ENCODE measurements at regions not wholly inside any gene's neighbourhood (a gene's known extent, or its start where the extent isn't known, plus 50 kb on each side); places are given as distances from the start of the nearest gene placed in this dataset.
A peak's percentile ranks its signal among the peaks of the same experiment; 100 is the strongest.
"Not testable (repeated sequence)": the region's sequence is repeated elsewhere in the genome, so short reads cannot be mapped to it uniquely, and the experiment has no call there.

DNA sequence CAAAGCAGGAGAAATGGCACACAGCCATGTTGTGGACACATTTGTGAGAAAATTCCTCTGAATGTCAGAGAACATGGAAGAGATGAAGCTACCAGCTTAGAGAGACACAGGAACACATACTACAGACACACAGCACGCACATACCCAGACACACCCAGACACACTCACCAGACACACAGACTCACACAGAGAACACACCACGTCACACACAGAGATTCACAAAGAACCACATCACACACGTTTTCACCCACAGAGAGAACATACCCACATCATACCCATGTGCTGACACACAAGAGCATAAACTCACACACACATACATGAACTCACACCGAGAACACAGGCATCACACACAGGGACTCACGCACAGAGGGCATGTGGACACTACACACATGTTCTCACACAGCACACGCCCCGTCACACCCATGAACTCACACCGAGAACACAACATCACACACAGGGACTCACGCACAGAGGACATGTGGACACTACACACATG is 124.9 kb downstream of the METRNL start:
- no peak for DNase-seq

DNA sequence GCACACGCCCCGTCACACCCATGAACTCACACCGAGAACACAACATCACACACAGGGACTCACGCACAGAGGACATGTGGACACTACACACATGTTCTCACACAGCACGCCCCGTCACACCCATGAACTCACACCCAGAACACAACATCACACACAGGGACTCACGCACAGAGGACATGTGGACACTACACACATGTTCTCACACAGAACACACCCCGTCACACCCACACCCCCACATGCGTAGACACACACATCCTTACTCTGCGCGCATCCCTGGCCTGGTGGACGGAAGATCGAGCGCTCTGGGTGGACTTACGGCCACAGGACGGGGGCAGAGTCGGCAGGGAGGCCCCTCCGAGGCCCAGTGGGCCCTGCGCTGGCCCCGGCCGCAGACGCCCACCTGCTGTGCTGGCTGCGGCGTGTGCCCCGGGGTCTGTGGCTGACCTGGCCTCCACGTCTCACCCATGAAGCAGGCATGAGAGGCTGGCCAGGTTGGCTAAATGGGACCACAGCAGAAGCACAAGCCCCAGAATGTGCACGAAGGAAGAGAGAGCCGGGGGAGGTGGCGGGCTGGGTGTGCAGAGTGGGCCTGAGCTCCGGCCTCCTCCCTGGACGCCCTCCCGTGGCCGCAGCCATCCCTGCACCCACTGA is 125.5 kb downstream of the METRNL start:
- not testable (repeated sequence) for DNase-seq

DNA sequence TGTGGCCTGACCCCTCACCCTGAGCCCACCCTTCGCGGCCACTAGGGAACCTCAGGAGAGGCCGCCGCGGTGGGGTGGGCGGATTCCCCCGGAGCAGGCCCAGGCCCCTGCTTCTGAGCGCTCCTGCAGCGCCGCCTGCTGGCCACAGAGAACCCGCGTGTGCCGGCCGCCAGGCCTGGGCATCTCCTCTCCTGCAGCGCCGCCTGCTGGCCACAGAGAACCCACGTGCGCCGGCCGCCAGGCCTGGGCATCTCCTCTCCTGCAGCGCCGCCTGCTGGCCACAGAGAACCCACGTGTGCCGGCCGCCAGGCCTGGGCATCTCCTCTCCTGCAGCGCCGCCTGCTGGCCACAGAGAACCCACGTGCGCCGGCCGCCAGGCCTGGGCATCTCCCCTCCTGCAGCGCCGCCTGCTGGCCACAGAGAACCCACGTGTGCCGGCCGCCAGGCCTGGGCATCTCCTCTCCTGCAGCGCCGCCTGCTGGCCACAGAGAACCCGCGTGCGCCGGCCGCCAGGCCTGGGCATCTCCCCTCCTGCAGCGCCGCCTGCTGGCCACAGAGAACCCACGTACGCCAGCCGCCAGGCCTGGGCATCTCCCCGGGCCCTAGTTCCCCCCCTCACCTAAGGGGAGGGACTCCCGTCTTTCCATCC is 126.1 kb downstream of the METRNL start:
- peak; percentile 55 for DNase-seq

DNA sequence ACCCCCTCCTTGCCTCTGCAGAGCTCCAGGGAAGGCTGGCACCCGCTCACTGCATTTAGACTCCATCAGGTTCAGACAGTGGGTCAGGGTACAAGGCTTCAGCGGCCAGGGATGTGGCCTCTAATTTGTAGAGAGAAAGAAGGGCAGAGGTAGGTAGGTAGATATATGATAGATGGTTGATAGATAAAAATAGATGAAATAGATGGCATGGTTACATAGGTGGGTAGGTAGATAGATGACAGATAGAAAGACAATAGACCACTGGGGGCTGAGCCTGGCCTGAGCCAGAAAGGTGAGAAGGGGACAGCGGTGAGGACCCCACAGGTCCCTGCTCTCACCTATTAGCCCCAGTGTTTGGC is 126.6 kb downstream of the METRNL start:
- DNase-seq, result not testable (repeated sequence)

DNA sequence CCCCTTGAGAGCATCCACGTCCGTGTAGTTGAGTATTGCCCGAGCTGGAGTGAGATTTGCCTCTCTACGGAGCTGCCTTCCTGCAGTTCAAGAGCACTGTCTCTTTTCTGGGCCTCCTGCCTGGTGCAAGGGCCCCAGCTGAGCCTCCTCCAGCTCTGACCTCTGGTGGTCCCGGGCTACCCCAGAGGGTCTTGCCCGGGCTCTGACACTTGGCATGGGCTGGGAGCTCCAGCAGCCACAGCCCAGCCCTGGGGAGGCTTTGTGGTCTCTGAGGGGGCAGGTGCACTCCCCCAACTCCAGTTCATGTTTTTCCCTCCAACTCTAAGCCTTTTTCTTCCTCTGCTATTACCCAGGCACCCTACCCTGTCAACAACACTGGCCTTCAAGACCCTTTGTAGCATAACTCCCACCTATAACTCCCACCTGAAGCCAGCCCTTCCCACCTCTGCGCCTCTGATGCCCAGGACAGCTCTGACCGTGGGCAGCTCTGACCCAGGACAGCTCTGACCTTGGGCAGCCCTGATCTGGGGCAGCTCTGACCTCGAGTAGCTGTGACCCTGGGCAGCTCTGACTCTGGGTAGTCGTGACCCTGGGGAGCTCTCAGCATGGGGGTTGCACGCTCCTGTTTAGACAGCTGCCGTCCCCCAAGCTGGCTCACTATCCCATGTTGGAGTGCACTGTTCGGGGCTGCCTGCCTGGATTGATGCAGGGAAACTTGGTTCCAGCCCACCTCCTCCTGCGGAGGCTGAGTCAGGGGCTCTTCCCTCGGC is 127.6 kb downstream of the METRNL start:
- not testable (repeated sequence) for DNase-seq

DNA sequence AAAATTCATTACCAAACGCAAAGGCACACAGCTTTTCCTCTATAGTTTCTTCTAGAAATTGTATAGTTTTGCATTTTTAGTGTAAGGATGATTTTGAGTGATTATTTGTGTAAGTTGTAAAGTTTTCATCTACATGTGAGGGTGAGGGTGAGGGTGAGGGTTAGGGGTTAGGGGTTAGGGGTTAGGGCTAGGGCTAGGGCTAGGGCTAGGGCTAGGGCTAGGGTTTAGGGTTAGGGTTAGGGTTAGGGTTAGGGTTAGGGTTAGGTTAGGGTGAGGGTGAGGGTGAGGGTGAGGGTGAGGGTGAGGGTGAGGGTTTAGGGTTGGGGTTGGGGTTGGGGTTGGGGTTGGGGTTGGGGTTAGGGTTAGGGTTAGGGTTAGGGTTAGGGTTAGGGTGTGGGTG is 167.6 kb downstream of the METRNL start:
- DNase-seq, result peak; percentile 76

Data from femur (tissue), 1 donor.